Sigmoid colon (tissue), 6 donors: ENCODE measurements at regions not wholly inside any gene's neighbourhood (a gene's known extent, or its start where the extent isn't known, plus 50 kb on each side); places are given as distances from the start of the nearest gene placed in this dataset.

Experiments
- DNase-seq: peaks from one replicate; pipeline ENCODE4 v3.0.0-alpha.2; 2019
- H3K27ac ChIP-seq, 4 donors: fragments of 200-600 bp; sonication (generic); one replicate each; pipeline ENCODE4 v1.5.1; 2016 to 2019; ENCODE audit warnings: mild to moderate bottlenecking in 1 of 4
- H3K27me3 ChIP-seq, 3 donors: fragments of 200-600 bp; sonication (generic); one replicate each; pipeline ENCODE4 v1.5.1; 2019; ENCODE audit warnings: mild to moderate bottlenecking in 1 of 3
- H3K36me3 ChIP-seq, 4 donors: fragments of 200-600 bp; sonication (generic); one replicate each; pipeline ENCODE4 v1.5.1; 2016 to 2019
- H3K4me1 ChIP-seq, 4 donors: fragments of 200-600 bp; sonication (generic); one replicate each; pipeline ENCODE4 v1.5.1; 2017 to 2019
- H3K4me3 ChIP-seq, 4 donors: fragments of 200-600 bp; sonication (generic); one replicate each; pipeline ENCODE4 v1.5.1; 2017 to 2019; ENCODE audit warnings: mild to moderate bottlenecking in 2 of 4, moderate library complexity in 1 of 4
- H3K9me3 ChIP-seq, 4 donors: fragments of 200-600 bp in 3 of 4; sonication (generic) in 3 of 4; one replicate each; pipeline versions ENCODE4 v1.5.1 to v1.6.1; 2013 to 2019
- CTCF ChIP-seq, 4 experiments: fragments of 450-650 bp in 3 of 4; fragments of 200-600 bp in 1 of 4; IDR thresholded peaks; one replicate each; pipeline ENCODE4 v1.5.1; 2016 to 2019; ENCODE audit warnings: antibody characterized with exemption in 4 of 4, mild to moderate bottlenecking in 3 of 4, moderate library complexity in 2 of 4
- EP300 ChIP-seq, 4 donors: sonication (generic); formaldehyde crosslinking; IDR thresholded peaks; one replicate each; pipeline ENCODE4 v1.6.1; 2017; ENCODE audit warnings: antibody characterized with exemption in 4 of 4
- POLR2A ChIP-seq, 2 donors: fragments of 450-650 bp; IDR thresholded peaks; one replicate each; pipeline ENCODE4 v1.6.1; 2016; ENCODE audit warnings: antibody characterized with exemption in 2 of 2, mild to moderate bottlenecking in 2 of 2, moderate library complexity in 2 of 2
- POLR2AphosphoS5 ChIP-seq, 4 donors: sonication (generic); formaldehyde crosslinking; IDR thresholded peaks; one replicate each; pipeline ENCODE4 v1.6.1; 2017; ENCODE audit warnings: antibody characterized with exemption in 4 of 4
- WGBS, 2 donors: extraction: QIAGEN DNeasy Blood & Tissue Kit; methylation state at CpG; one replicate each; pipeline ENCODE4 v1.1.7; 2013; 5-methylcytosine and 5-hydroxymethylcytosine counted together
- intact Hi-C: fragments of 100-400 bp; cut with DNase I; formaldehyde crosslinking; loops from one replicate; pipeline ENCODE4 v1.15.1; 2023
- donor health status: healthy with polysubstance abuse.
- donor health status: healthy.

GRCh38 chr18:52200406-52200805 is 139.6 kb upstream of the DCC start:
- intact Hi-C loops: no loop called here
- H3K4me3 ChIP-seq: no peak overlapping the region
- WGBS, 2 donors: 95 to 98% methylated on average over 1 of the region's 1 CpG
- H3K27ac ChIP-seq: no peak overlapping the region
- no peak for DNase-seq
- no peaks in the 10 kb centered on the region for H3K27me3 ChIP-seq
- no peaks in the 10 kb centered on the region for H3K36me3 ChIP-seq
- TF ChIP-seq POLR2AphosphoS5 (IDR thresholded peaks at IDR 0.05): no peak
- no peak for TF ChIP-seq EP300 (IDR thresholded peaks at IDR 0.05)
- TF ChIP-seq CTCF (IDR thresholded peaks at IDR 0.05): no peak
- TF ChIP-seq POLR2A (IDR thresholded peaks at IDR 0.05): no peak
- no peaks in the 10 kb centered on the region for H3K4me1 ChIP-seq
- no peaks in the 10 kb centered on the region for H3K9me3 ChIP-seq

- Histone ChIP-seq H3K9me3 (no peaks in the 10 kb centered on the region), H3K27ac (no peak overlapping the region), H3K4me3 (no peak overlapping the region), H3K4me1 (no peaks in the 10 kb centered on the region), H3K27me3 (no peaks in the 10 kb centered on the region), H3K36me3 (no peaks in the 10 kb centered on the region)
- intact Hi-C loops: no loop called here
- TF ChIP-seq POLR2AphosphoS5 (IDR thresholded peaks at IDR 0.05) (no peak), POLR2A (IDR thresholded peaks at IDR 0.05) (no peak), CTCF (IDR thresholded peaks at IDR 0.05) (no peak), EP300 (IDR thresholded peaks at IDR 0.05) (no peak)
- DNase-seq: no peak
- 83 to 87% methylated on average over 11 of the region's 11 CpGs for WGBS, 2 donors
These were observed 138.9 kb upstream of the DCC start for GRCh38 chr18:52200921-52201663.

- H3K4me3 ChIP-seq: no peak overlapping the region
- TF ChIP-seq POLR2A (IDR thresholded peaks at IDR 0.05) (no peak), EP300 (IDR thresholded peaks at IDR 0.05) (no peak), CTCF (IDR thresholded peaks at IDR 0.05) (no peak), POLR2AphosphoS5 (IDR thresholded peaks at IDR 0.05) (no peak)
- no peaks in the 10 kb centered on the region for H3K36me3 ChIP-seq
- no peak for DNase-seq
- no peaks in the 10 kb centered on the region for H3K4me1 ChIP-seq
- no peaks in the 10 kb centered on the region for H3K27me3 ChIP-seq
- H3K27ac ChIP-seq: no peak overlapping the region
- 95 to 96% methylated on average over 3 of the region's 3 CpGs for WGBS, 2 donors
- H3K9me3 ChIP-seq: no peaks in the 10 kb centered on the region
- intact Hi-C loops: no loop called here
These were observed 131.4 kb upstream of the DCC start for GRCh38 chr18:52208646-52209045.

- Histone ChIP-seq H3K9me3 (no peaks in the 10 kb centered on the region), H3K27me3 (no peaks in the 10 kb centered on the region), H3K4me1 (no peaks in the 10 kb centered on the region), H3K4me3 (no peak overlapping the region), H3K27ac (no peak overlapping the region), H3K36me3 (no peaks in the 10 kb centered on the region)
- intact Hi-C loops: no loop called here
- DNase-seq: no peak
- TF ChIP-seq POLR2AphosphoS5 (IDR thresholded peaks at IDR 0.05): no peak
- TF ChIP-seq EP300 (IDR thresholded peaks at IDR 0.05): no peak
- no peak for TF ChIP-seq POLR2A (IDR thresholded peaks at IDR 0.05)
These were observed 123.9 kb upstream of the DCC start for GRCh38 chr18:52216109-52216508.

- H3K4me3 ChIP-seq: no peak overlapping the region
- H3K4me1 ChIP-seq: no peaks in the 10 kb centered on the region
- TF ChIP-seq CTCF (IDR thresholded peaks at IDR 0.05): no peak
- no peak for TF ChIP-seq POLR2A (IDR thresholded peaks at IDR 0.05)
- no peak for TF ChIP-seq EP300 (IDR thresholded peaks at IDR 0.05)
- no peak for TF ChIP-seq POLR2AphosphoS5 (IDR thresholded peaks at IDR 0.05)
- H3K9me3 ChIP-seq: no peaks in the 10 kb centered on the region
- intact Hi-C loops: no loop called here
- WGBS, 2 donors: 61 to 68% methylated on average over 1 of the region's 1 CpG
- no peaks in the 10 kb centered on the region for H3K27me3 ChIP-seq
- no peak overlapping the region for H3K27ac ChIP-seq
- no peaks in the 10 kb centered on the region for H3K36me3 ChIP-seq
- no peak for DNase-seq
These were observed 123.3 kb upstream of the DCC start for GRCh38 chr18:52216666-52217065.
